Right lobe of liver (tissue), 4 donors: ENCODE measurements at regions not wholly inside any gene's neighbourhood (a gene's known extent, or its start where the extent isn't known, plus 50 kb on each side); places are given as distances from the start of the nearest gene placed in this dataset.

Experiments used
- CTCF ChIP-seq, 4 donors: fragments of 200-600 bp in 3 of 4; fragments of 450-650 bp in 1 of 4; IDR thresholded peaks; one replicate each; pipeline versions ENCODE4 v1.5.1 to v1.8.0; 2016 to 2022; ENCODE audit warnings: antibody characterized with exemption in 4 of 4, mild to moderate bottlenecking in 2 of 4
- POLR2A ChIP-seq: fragments of 450-650 bp; IDR thresholded peaks from one replicate; pipeline ENCODE4 v1.6.1; 2017; ENCODE audit warnings: antibody characterized with exemption, mild to moderate bottlenecking
- donor health status: DM: no; HTN: no; CAD: no.
- donor health status: DM: no; HTN: no; CAD: no.
- donor health status: DM: no; HTN: yes; CAD: no.

GRCh38 chr3:26368312-26368711 lies 254.3 kb upstream of the LRRC3B start:
- TF ChIP-seq CTCF (IDR thresholded peaks at IDR 0.05): no peak
- no peak for TF ChIP-seq POLR2A
